ENCODE measurements at regions not wholly inside any gene's neighbourhood (a gene's known extent, or its start where the extent isn't known, plus 50 kb on each side); places are given as distances from the start of the nearest gene placed in this dataset.

DNA sequence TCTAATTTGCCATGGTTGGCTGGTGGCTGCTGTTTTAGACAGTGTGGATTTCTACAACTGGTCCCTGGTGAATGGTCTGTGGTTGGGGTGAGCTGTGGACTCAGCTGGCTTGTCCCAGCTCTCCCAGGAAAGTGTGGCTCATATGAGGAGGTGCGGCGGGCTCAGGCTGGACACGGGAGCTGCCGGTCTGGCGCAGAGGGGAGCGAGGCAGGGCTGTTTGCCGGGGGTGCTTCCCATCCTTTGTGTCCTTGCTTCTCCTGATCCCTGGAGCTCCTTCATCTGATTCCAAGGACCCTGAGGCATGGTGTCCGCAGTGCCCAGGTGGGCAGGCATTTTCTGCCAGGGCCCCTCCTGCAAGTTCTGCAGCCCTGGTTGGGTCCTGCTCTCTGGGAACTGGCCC lies 104.9 kb downstream of the TEX29 start:
- no peak for TF ChIP-seq POLR2A (IDR thresholded peaks at IDR 0.05)
- TF ChIP-seq, protein P1, sequence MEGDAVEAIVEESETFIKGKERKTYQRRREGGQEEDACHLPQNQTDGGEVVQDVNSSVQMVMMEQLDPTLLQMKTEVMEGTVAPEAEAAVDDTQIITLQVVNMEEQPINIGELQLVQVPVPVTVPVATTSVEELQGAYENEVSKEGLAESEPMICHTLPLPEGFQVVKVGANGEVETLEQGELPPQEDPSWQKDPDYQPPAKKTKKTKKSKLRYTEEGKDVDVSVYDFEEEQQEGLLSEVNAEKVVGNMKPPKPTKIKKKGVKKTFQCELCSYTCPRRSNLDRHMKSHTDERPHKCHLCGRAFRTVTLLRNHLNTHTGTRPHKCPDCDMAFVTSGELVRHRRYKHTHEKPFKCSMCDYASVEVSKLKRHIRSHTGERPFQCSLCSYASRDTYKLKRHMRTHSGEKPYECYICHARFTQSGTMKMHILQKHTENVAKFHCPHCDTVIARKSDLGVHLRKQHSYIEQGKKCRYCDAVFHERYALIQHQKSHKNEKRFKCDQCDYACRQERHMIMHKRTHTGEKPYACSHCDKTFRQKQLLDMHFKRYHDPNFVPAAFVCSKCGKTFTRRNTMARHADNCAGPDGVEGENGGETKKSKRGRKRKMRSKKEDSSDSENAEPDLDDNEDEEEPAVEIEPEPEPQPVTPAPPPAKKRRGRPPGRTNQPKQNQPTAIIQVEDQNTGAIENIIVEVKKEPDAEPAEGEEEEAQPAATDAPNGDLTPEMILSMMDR (IDR thresholded peaks at IDR 0.05), result no peak

All from testis (tissue), 2 donors.